Panc1 (cell line): ENCODE measurements at regions not wholly inside any gene's neighbourhood (a gene's known extent, or its start where the extent isn't known, plus 50 kb on each side); places are given as distances from the start of the nearest gene placed in this dataset.

Experiments used
- ATAC-seq: fragments of 200-7000 bp; cut with Tn5 transposase; 2 replicates; pipeline ENCODE4 v1.9.1; 2020; ENCODE audit warnings: mild to moderate bottlenecking, moderate library complexity
- BruUV-seq: library from RNA; stranded (reverse); fragments of 400-500 nt; replicated peaks from 2 replicates; lab custom pipeline; 2021; lab: Mats Ljungman, UMichigan
- CTCF ChIA-PET: fragments of 300-600 bp; sonication (Branson Sonifier 250); formaldehyde crosslinking; loops from one replicate; lab custom pipeline; 2022; ENCODE audit warnings: antibody characterized with exemption; lab: Charles Lee
- POLR2A ChIA-PET: fragments of 300-600 bp; sonication (Branson Sonifier 250); formaldehyde crosslinking; loops from one replicate; lab custom pipeline; 2022; ENCODE audit warnings: antibody characterized with exemption; lab: Charles Lee
- DNase-seq: peaks from one replicate; pipeline ENCODE4 v3.0.0-alpha.2; 2010; ENCODE audit warnings: low read depth, low spot score
- H3K27ac ChIP-seq: 2 replicates; pipeline ENCODE4 v1.5.1; 2011; ENCODE audit warnings: mild to moderate bottlenecking, low read length, inconsistent platforms
- H3K27me3 ChIP-seq: fragments of 200-500 bp; sonication (Bioruptor generic); 2 replicates; pipeline ENCODE4 v1.6.0; 2014; ENCODE audit warnings: low read length, inconsistent platforms; ENCODE audit not compliant: control insufficient read depth, insufficient read depth
- H3K36me3 ChIP-seq: fragments of 200-500 bp; sonication (Bioruptor generic); 2 replicates; pipeline ENCODE4 v1.5.1; 2014; ENCODE audit warnings: inconsistent platforms, mild to moderate bottlenecking, low read length, moderate library complexity; ENCODE audit not compliant: control insufficient read depth, insufficient read depth
- H3K4me1 ChIP-seq: 2 replicates; pipeline ENCODE4 v1.5.1; 2011; ENCODE audit warnings: inconsistent platforms, mild to moderate bottlenecking, low read length, moderate library complexity; ENCODE audit not compliant: control insufficient read depth, insufficient read depth
- H3K4me3 ChIP-seq, 2 experiments: 2 replicates each; pipeline ENCODE4 v1.5.1; 2011 to 2012; ENCODE audit warnings: low read depth in 2 of 2, low read length in 2 of 2, mild to moderate bottlenecking in 2 of 2, inconsistent platforms in 1 of 2, moderate library complexity in 1 of 2
- H3K9me3 ChIP-seq: fragments of 200-500 bp; sonication (Bioruptor generic); 2 replicates; pipeline ENCODE4 v1.5.1; 2014; ENCODE audit warnings: low read depth, mild to moderate bottlenecking, inconsistent platforms, low read length, moderate library complexity; ENCODE audit not compliant: control insufficient read depth, insufficient read depth
- CTCF ChIP-seq: fragments of 450-650 bp; IDR thresholded peaks from 2 replicates; pipeline ENCODE4 v1.5.1; 2017; ENCODE audit warnings: mild to moderate bottlenecking
- POLR2AphosphoS5 ChIP-seq: IDR thresholded peaks from 2 replicates; pipeline ENCODE4 v1.6.1; 2012; ENCODE audit warnings: mild to moderate bottlenecking, low read depth, low read length, moderate library complexity
- REST ChIP-seq, 2 experiments: IDR thresholded peaks; 2 replicates each; pipeline ENCODE4 v1.6.1; 2011 to 2012; ENCODE audit warnings: low read depth in 2 of 2, control low read depth in 1 of 2, low read length in 1 of 2, mild to moderate bottlenecking in 1 of 2, moderate library complexity in 1 of 2; ENCODE audit not compliant: insufficient read depth in 1 of 2
- SIN3A ChIP-seq: IDR thresholded peaks from 2 replicates; pipeline ENCODE4 v1.6.1; 2012; ENCODE audit warnings: low read depth, mild to moderate bottlenecking, low read length, moderate library complexity, borderline replicate concordance; ENCODE audit not compliant: insufficient read depth
- TCF7L2 ChIP-seq: IDR thresholded peaks from 2 replicates; pipeline ENCODE4 v1.6.1; 2011; ENCODE audit warnings: mild to moderate bottlenecking, low read depth, low read length, inconsistent platforms
- in situ Hi-C: cut with HindIII; loops from 2 replicates; pipeline ENCODE4 v1.10.0; 2016; ENCODE audit warnings: low sequenced_read_pairs, low pct_unique_long_range_greater_than_20kb
- intact Hi-C: fragments of 100-400 bp; cut with micrococcal nuclease; formaldehyde crosslinking; loops from one replicate; pipeline ENCODE4 v1.10.0; 2022; ENCODE audit not compliant: unreplicated experiment

GRCh38 chr11:70725739-70726138 is 327.4 kb downstream of the CTTN start:
- in situ Hi-C loops, result no loop called here
- no peaks in the 10 kb centered on the region for H3K4me1 ChIP-seq
- H3K9me3 ChIP-seq, result no peaks in the 10 kb centered on the region
- no peak for TF ChIP-seq TCF7L2
- no peak for TF ChIP-seq SIN3A
- TF ChIP-seq REST (IDR thresholded peaks at IDR 0.05; ENCODE audit: insufficient read depth in 1 of 2, low read depth in 2 of 2, low read length in 1 of 2), result no peak
- TF ChIP-seq POLR2AphosphoS5, result no peak
- no peak for TF ChIP-seq CTCF
- ChIA-PET CTCF (no interaction called here), POLR2A (no interaction called here)
- no peak overlapping the region for H3K4me3 ChIP-seq
- BruUV-seq, result no TSS peak
- intact Hi-C loops, result no loop called here
- no peak overlapping the region for H3K27ac ChIP-seq
- H3K36me3 ChIP-seq, result no peaks in the 10 kb centered on the region
- DNase-seq, result no peak
- peaks cover 19% of the 10 kb centered on the region for H3K27me3 ChIP-seq
- ATAC-seq, result no peak

- H3K27me3 ChIP-seq, result peaks cover 15% of the 10 kb centered on the region
- no TSS peak for BruUV-seq
- ChIA-PET POLR2A (no interaction called here), CTCF (no interaction called here)
- no peak for DNase-seq
- in situ Hi-C loops (no loop called here), intact Hi-C loops (no loop called here)
- TF ChIP-seq TCF7L2, result no peak
- no peak for TF ChIP-seq SIN3A
- no peak for TF ChIP-seq REST (IDR thresholded peaks at IDR 0.05; ENCODE audit: insufficient read depth in 1 of 2, low read depth in 2 of 2, low read length in 1 of 2)
- TF ChIP-seq CTCF, result no peak
- no peak for TF ChIP-seq POLR2AphosphoS5
- no peaks in the 10 kb centered on the region for H3K4me1 ChIP-seq
- H3K4me3 ChIP-seq, result no peak overlapping the region
- H3K9me3 ChIP-seq, result no peaks in the 10 kb centered on the region
- no peak overlapping the region for H3K27ac ChIP-seq
- ATAC-seq, result no peak
- H3K36me3 ChIP-seq, result no peaks in the 10 kb centered on the region
These were observed 328.7 kb downstream of the CTTN start for GRCh38 chr11:70727021-70727420.
